GM12891 (cell line): ENCODE measurements at regions not wholly inside any gene's neighbourhood (a gene's known extent, or its start where the extent isn't known, plus 50 kb on each side); places are given as distances from the start of the nearest gene placed in this dataset.

Experiments
- POLR2A ChIP-seq: IDR thresholded peaks from 2 replicates; pipeline ENCODE4 v1.6.1; 2011; ENCODE audit warnings: low read depth, low read length, control low read depth
- POLR2AphosphoS5 ChIP-seq: IDR thresholded peaks from 2 replicates; pipeline ENCODE4 v1.6.1; 2011; ENCODE audit warnings: low read depth, low read length, control low read depth
- TAF1 ChIP-seq: IDR thresholded peaks from 2 replicates; pipeline ENCODE4 v1.6.1; 2011; ENCODE audit warnings: low read depth, low read length, control low read depth

DNA sequence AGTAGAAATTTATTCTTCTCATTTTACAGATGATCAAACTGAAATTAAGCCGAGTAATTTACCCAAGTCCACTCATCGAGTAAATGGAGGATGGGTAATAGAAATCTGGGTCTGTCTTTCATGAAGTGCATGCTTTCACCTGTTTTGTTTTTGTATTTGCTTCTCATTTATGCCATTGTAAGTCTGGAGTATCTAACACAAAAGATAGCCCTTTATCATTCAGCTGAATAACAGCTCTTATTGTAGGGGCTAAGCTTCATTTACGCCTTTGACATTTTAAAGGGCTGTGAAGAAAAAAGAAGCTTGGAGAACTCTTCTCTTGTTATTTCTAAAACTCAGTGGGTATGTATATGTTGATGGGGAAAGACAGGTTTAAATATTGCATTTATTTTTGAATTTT, 1196.2 kb upstream of the TENM4 start:
- no peak for TF ChIP-seq POLR2AphosphoS5
- no peak for TF ChIP-seq POLR2A
- no peak for TF ChIP-seq TAF1
